BLaER1 treated with 17β-estradiol and CSF1 and Interleukin-3, amounts not matched to agents 10 nM and 100 nM (cell line): ENCODE measurements at regions not wholly inside any gene's neighbourhood (a gene's known extent, or its start where the extent isn't known, plus 50 kb on each side); places are given as distances from the start of the nearest gene placed in this dataset.

Experiments used
- H3K27ac ChIP-seq, 11 experiments: shearing (Covaris generic); formaldehyde crosslinking; 2 replicates each; pipeline ENCODE4 v1.8.1; 2022
- H3K27me3 ChIP-seq, 11 experiments: shearing (Covaris generic); formaldehyde crosslinking; 2 replicates each; pipeline ENCODE4 v1.8.1; 2022
- H3K36me3 ChIP-seq, 11 experiments: shearing (Covaris generic); formaldehyde crosslinking; 2 replicates each; pipeline ENCODE4 v1.8.1; 2022
- H3K4me1 ChIP-seq, 10 experiments: shearing (Covaris generic); formaldehyde crosslinking; 2 replicates each; pipeline ENCODE4 v1.8.1; 2022
- H3K4me2 ChIP-seq, 11 experiments: shearing (Covaris generic); formaldehyde crosslinking; 2 replicates each; pipeline ENCODE4 v1.8.1; 2022
- H3K4me3 ChIP-seq, 10 experiments: shearing (Covaris generic); formaldehyde crosslinking; 2 replicates each; pipeline ENCODE4 v1.8.1; 2022
- H3K9ac ChIP-seq, 11 experiments: shearing (Covaris generic); formaldehyde crosslinking; 2 replicates each; pipeline ENCODE4 v1.8.1; 2022
- H3K9me3 ChIP-seq, 11 experiments: shearing (Covaris generic); formaldehyde crosslinking; replicated peaks in 1 of 11; 2 replicates each; pipeline ENCODE4 v1.8.1; 2022
- H4K20me1 ChIP-seq, 11 experiments: shearing (Covaris generic); formaldehyde crosslinking; 2 replicates each; pipeline ENCODE4 v1.8.1; 2022
- Cebpa-rat ChIP-seq, 11 experiments: shearing (Covaris generic); IDR thresholded peaks; 2 replicates each; pipeline ENCODE4 v1.8.1; 2022

DNA sequence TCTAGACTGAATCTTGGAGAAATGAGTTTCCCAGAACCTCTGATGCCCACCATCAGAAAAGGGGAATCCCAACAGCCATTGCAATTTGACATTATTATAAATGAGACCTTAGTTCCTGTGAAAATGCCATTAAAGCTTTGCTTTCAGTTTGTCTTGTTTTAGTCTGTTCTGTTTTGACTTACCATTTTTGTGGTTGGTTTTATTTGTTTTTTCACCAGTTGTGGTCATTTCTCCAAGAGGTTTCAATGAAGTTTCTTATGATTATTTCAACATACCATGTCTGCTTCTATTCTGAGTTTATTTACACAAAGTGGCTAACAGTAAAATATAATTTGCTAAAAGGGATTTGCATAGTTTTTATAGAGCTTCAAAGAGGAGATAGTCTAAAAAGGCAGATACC is 175.0 kb upstream of the MCTP2 start:
- no peaks in the 10 kb centered on the region for H4K20me1 ChIP-seq
- no peak overlapping the region for H3K4me2 ChIP-seq
- H3K27me3 ChIP-seq = no peaks in the 10 kb centered on the region

DNA sequence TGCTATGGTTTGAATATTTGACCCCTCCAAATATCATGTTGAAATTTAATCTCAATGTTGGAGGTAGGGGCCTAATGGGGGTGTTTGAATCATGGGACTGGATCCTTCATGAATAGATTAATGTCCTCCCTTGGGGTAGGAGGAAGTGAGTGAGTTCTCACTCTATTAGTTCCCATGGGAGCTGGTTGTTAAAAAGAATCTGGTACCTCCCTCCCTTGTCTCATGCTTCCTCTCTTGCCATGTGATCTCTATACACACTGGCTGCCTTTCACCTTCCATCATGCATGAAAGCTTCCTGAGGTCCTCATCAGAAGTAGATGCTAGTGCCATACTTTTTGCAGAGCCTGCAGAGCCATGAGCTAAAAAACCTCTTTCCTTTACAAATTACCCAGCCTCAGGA is 177.7 kb upstream of the MCTP2 start:
- no peak for TF ChIP-seq Cebpa-rat (IDR thresholded peaks at IDR 0.05)
- Histone ChIP-seq H3K36me3 (no peaks in the 10 kb centered on the region), H3K9me3 (peaks cover 0 to 11% (median 3%) of the 10 kb centered on the region in 11 experiments; a peak in 4 of 22 replicates), H3K27ac (no peak overlapping the region), H3K4me3 (no peak overlapping the region), H3K4me1 (peaks cover 3 to 13% (median 9%) of the 10 kb centered on the region in 10 experiments), H3K4me2 (peak overlapping the region in 8 of 11 experiments; percentile 4 to 59 (median 21); a peak in 9 of 22 replicates), H4K20me1 (no peaks in the 10 kb centered on the region), H3K27me3 (no peaks in the 10 kb centered on the region), H3K9ac (no peak overlapping the region)

More for the DNA sequence above, 175.0 kb upstream of the MCTP2 start:
- H3K36me3 ChIP-seq = no peaks in the 10 kb centered on the region
- no peak overlapping the region for H3K9ac ChIP-seq
- no peak overlapping the region for H3K4me3 ChIP-seq
- peaks cover 0 to 11% (median 3%) of the 10 kb centered on the region in 11 experiments; a peak in 4 of 22 replicates for H3K9me3 ChIP-seq
- no peak overlapping the region for H3K27ac ChIP-seq
- no peak for TF ChIP-seq Cebpa-rat (IDR thresholded peaks at IDR 0.05)
- peaks cover 17 to 26% (median 22%) of the 10 kb centered on the region in 10 experiments for H3K4me1 ChIP-seq

DNA sequence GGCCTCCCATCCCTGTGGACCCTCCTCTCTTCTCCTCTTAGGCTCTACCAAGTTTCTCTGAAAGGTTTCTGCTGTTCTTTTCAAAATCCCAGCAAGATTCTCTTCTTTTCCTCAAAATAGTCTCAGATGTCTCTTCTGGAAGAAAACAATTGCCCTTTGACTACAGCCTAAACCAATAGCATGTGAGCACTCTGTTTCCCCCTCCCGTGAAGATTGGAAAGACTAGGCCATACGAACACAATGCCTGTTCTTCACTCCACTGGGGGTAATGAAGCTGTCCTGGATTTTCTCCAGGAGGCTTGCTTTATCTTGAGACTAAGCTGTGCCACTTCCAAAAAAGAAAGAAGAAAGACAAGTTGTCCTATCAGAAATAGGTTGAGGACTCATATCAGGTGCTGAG is 178.7 kb upstream of the MCTP2 start:
- peaks cover 0 to 11% (median 9%) of the 10 kb centered on the region in 10 experiments; a peak in 14 of 20 replicates for H3K4me1 ChIP-seq
- TF ChIP-seq Cebpa-rat (IDR thresholded peaks at IDR 0.05) = no peak
- no peak overlapping the region for H3K4me3 ChIP-seq

DNA sequence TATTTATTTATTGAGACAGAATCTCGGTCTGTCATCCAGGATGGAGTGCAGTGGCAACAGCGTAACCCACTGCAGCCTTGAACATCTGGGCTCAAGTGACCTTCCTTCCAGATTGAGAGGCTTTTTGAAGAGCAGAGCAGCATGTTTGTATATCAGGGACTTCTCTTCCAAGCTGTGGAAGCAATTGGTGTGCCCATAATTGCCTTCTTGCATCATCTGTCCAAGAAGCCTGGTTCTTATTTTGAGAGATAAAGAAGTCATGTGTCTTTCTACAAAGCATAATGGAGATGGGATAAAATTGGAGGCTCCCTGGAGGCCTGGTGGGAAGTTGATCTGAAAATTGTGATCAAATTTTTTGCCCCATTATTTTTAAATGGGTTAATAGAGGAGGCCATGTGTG is 183.8 kb upstream of the MCTP2 start:
- H3K27ac ChIP-seq = no peak overlapping the region
- H3K9me3 ChIP-seq = peaks cover 0 to 8% (median 0%) of the 10 kb centered on the region in 11 experiments; a peak in 1 of 22 replicates
- no peaks in the 10 kb centered on the region for H3K27me3 ChIP-seq
- H3K4me3 ChIP-seq = no peak overlapping the region
- H3K36me3 ChIP-seq = no peaks in the 10 kb centered on the region
- TF ChIP-seq Cebpa-rat (IDR thresholded peaks at IDR 0.05) = no peak
- H3K9ac ChIP-seq = no peak overlapping the region
- no peak overlapping the region for H3K4me2 ChIP-seq
- no peaks in the 10 kb centered on the region for H4K20me1 ChIP-seq
- H3K4me1 ChIP-seq = no peaks in the 10 kb centered on the region

More for the DNA sequence above, 178.7 kb upstream of the MCTP2 start:
- no peaks in the 10 kb centered on the region for H3K27me3 ChIP-seq
- no peak overlapping the region for H3K9ac ChIP-seq
- no peaks in the 10 kb centered on the region for H4K20me1 ChIP-seq
- no peaks in the 10 kb centered on the region for H3K36me3 ChIP-seq
- H3K9me3 ChIP-seq = peaks cover 0 to 11% (median 3%) of the 10 kb centered on the region in 11 experiments; a peak in 4 of 22 replicates
- H3K4me2 ChIP-seq = no peak overlapping the region
- H3K27ac ChIP-seq = no peak overlapping the region

DNA sequence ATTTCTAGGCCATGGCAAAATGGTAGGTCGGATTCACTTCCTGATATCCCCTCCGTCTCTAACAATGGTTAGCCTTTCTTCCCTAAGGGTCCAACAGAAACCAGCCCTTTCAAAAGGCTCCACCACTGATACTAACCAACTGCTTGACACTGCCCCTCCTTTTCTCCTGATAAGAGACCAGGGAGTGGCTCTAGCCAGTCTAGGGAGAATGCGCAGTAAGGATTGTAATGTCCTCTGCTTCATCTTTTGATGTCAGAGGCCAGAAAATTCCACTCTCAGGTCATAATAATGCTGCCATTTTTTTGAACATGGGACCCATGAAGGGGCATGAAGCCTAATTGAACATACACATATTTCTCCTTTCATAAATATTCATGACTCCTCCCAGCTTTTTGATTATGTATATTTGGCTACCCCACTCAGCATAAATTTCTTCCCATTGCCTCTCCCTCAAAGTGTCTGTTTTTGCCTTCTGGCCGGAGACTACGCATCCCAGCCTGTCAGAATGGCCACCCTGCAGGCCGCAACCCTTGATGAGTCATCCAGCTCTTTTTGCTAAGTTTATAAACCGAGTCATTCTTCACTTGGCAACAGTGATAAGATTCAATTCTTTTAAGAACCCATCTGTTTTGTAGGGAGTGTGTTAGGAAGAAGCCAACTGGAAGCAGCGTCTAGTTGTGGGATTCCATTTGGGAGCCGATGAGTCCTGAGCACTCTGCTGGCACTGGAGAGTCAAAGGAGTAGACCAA is 189.0 kb upstream of the MCTP2 start:
- Histone ChIP-seq H3K27me3 (no peaks in the 10 kb centered on the region), H3K9ac (no peak overlapping the region), H3K4me2 (no peak overlapping the region), H3K36me3 (no peaks in the 10 kb centered on the region), H3K4me1 (no peaks in the 10 kb centered on the region), H4K20me1 (no peaks in the 10 kb centered on the region), H3K27ac (no peak overlapping the region), H3K9me3 (peaks cover 12 to 30% (median 16%) of the 10 kb centered on the region in 11 experiments), H3K4me3 (no peak overlapping the region)
- no peak for TF ChIP-seq Cebpa-rat (IDR thresholded peaks at IDR 0.05)

DNA sequence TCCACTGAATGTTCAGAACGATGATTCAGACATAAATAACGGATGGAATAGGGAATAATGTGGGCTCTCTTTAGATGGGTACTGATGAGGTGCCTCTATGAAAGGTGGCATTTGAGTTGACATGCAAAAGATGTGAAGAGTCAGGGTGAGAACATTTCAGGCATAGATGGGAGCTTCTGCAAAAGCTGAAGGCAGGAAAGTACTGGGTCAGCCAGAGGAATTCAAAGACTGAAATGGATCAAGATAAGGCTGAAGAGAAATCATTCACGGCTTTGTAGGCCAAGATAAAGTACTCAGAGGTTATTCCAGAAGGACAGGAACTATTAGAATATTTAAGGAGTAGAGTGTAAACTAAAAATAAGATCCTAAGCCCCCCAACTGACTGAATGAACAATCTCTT is 189.6 kb upstream of the MCTP2 start:
- H3K9ac ChIP-seq = no peak overlapping the region
- H3K27ac ChIP-seq = no peak overlapping the region
- H3K36me3 ChIP-seq = no peaks in the 10 kb centered on the region
- no peak overlapping the region for H3K4me3 ChIP-seq
- H3K9me3 ChIP-seq = peaks cover 12 to 31% (median 16%) of the 10 kb centered on the region in 11 experiments
- H4K20me1 ChIP-seq = no peaks in the 10 kb centered on the region
- no peak overlapping the region for H3K4me2 ChIP-seq
- H3K4me1 ChIP-seq = no peaks in the 10 kb centered on the region
- no peaks in the 10 kb centered on the region for H3K27me3 ChIP-seq
- no peak for TF ChIP-seq Cebpa-rat (IDR thresholded peaks at IDR 0.05)

DNA sequence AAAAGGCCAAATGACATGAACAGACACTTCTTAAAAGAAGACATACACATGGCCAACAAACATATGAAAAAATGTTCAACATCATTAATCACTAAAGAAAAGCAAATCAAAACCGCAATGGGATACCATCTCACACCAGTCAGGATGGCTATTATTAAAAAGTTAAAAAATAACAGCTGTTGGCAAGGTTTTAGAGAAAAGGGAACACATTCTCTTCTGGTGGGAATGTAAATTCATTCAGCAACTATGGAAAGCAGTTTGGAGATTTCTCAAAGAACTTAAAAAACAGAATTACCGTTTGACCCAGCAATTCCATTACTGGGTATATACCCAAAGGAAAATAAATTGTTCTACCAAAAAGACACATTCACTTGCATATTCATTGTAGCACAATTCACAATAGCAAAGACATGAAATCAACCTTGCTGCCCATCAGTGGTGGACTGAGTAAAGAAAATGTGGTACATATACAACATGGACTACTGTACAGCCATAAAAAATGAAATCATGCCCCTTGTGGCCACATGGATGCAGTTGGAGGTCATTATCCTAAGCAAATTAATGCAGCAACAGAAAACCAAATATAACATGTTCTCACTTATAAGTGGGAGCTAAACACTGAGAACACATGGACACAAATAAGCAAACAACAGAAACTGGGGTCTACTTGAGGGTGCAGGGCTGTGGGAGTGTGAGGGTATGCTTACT is 190.7 kb upstream of the MCTP2 start:
- Histone ChIP-seq H3K36me3 (no peaks in the 10 kb centered on the region), H3K4me3 (no peak overlapping the region)
- TF ChIP-seq Cebpa-rat (IDR thresholded peaks at IDR 0.05) = no peak

DNA sequence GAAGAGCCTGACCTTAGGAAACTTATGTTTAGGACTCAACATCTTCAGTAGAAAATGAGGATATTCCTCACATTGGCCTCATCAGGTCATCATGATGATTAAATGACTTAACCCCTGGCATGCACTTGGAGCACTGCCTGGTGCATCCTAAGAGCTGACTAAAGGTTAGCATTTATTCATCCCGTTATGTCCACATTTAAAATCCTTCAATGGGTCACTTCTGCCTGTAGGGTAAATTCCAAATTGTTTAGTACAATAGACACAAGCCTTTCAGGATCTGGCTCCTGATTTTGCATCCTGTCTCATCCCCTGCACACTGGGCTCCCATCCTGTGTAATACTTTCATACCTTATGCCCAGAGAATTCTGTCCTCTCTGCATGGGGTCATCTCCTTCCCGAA is 195.2 kb upstream of the MCTP2 start:
- no peak overlapping the region for H3K9ac ChIP-seq
- no peak for TF ChIP-seq Cebpa-rat (IDR thresholded peaks at IDR 0.05)
- peaks cover 12 to 25% (median 16%) of the 10 kb centered on the region in 11 experiments for H3K9me3 ChIP-seq
- no peak overlapping the region for H3K4me3 ChIP-seq
- H3K4me1 ChIP-seq = no peaks in the 10 kb centered on the region
- H3K27ac ChIP-seq = no peak overlapping the region
- H3K36me3 ChIP-seq = no peaks in the 10 kb centered on the region
- no peaks in the 10 kb centered on the region for H3K27me3 ChIP-seq
- H4K20me1 ChIP-seq = no peaks in the 10 kb centered on the region
- no peak overlapping the region for H3K4me2 ChIP-seq

More for the DNA sequence above, 190.7 kb upstream of the MCTP2 start:
- H4K20me1 ChIP-seq = no peaks in the 10 kb centered on the region
- no peak overlapping the region for H3K9ac ChIP-seq
- H3K27me3 ChIP-seq = no peaks in the 10 kb centered on the region
- H3K27ac ChIP-seq = no peak overlapping the region
- H3K4me1 ChIP-seq = no peaks in the 10 kb centered on the region
- H3K9me3 ChIP-seq = peaks cover 12 to 31% (median 16%) of the 10 kb centered on the region in 11 experiments
- no peak overlapping the region for H3K4me2 ChIP-seq

DNA sequence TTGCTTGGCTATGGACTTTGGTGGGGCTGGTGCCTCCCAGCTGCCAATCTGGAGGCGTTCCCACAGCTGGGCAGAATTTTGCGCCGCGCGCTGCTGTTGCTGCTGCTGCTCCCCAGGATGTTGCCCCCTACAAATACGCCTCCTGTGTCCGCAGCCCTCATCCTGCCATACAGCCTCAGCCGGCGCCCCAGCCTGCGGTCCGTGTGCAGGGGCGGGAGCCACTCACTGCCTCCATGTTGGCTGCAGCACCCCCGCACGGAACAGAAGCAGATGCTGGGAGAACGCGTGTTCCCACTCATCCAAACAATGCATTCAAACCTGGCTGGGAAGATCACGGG is 197.7 kb upstream of the MCTP2 start:
- no peak overlapping the region for H3K4me3 ChIP-seq
- no peaks in the 10 kb centered on the region for H3K27me3 ChIP-seq
- H4K20me1 ChIP-seq = no peaks in the 10 kb centered on the region
- H3K4me2 ChIP-seq = no peak overlapping the region
- no peaks in the 10 kb centered on the region for H3K4me1 ChIP-seq
- no peak overlapping the region for H3K9ac ChIP-seq
- H3K36me3 ChIP-seq = no peaks in the 10 kb centered on the region
- no peak for TF ChIP-seq Cebpa-rat (IDR thresholded peaks at IDR 0.05)
- H3K27ac ChIP-seq = no peak overlapping the region
- H3K9me3 ChIP-seq = peaks cover 9 to 13% (median 12%) of the 10 kb centered on the region in 11 experiments
